Peyer's patch (tissue), 4 donors: ENCODE measurements at regions not wholly inside any gene's neighbourhood (a gene's known extent, or its start where the extent isn't known, plus 50 kb on each side); places are given as distances from the start of the nearest gene placed in this dataset.

Source experiments
- DNase-seq, 3 donors: peaks; one replicate each; pipeline ENCODE4 v3.0.0-alpha.2; 2017 to 2019
- H3K27ac ChIP-seq, 4 donors: fragments of 200-600 bp; sonication (generic); one replicate each; pipeline ENCODE4 v1.5.1; 2016 to 2019
- H3K27me3 ChIP-seq, 2 donors: fragments of 200-600 bp; sonication (generic); one replicate each; pipeline ENCODE4 v1.5.1; 2019
- H3K36me3 ChIP-seq, 3 donors: fragments of 200-600 bp; sonication (generic); one replicate each; pipeline ENCODE4 v1.5.1; 2016 to 2019
- H3K4me1 ChIP-seq, 4 donors: fragments of 200-600 bp; sonication (generic); one replicate each; pipeline ENCODE4 v1.5.1; 2016 to 2019
- H3K4me3 ChIP-seq, 4 donors: fragments of 200-600 bp; sonication (generic); 1 replicate in 3 of 4; 2 replicates in 1 of 4; pipeline ENCODE4 v1.5.1; 2016 to 2019; ENCODE audit warnings: mild to moderate bottlenecking in 1 of 4
- H3K9me3 ChIP-seq, 4 donors: fragments of 200-600 bp; sonication (generic); one replicate each; pipeline ENCODE4 v1.5.1; 2016 to 2019; ENCODE audit warnings: mild to moderate bottlenecking in 1 of 4
- POLR2A ChIP-seq, 2 donors: fragments of 450-650 bp; IDR thresholded peaks; one replicate each; pipeline ENCODE4 v1.5.1; 2017; ENCODE audit warnings: antibody characterized with exemption in 2 of 2, mild to moderate bottlenecking in 2 of 2, moderate library complexity in 2 of 2
- TF ChIP-seq, protein P1 (sequence below), 6 experiments: fragments of 450-650 bp in 4 of 6; fragments of 200-600 bp in 2 of 6; sonication (generic) in 1 of 6; IDR thresholded peaks; one replicate each; pipeline ENCODE4 v1.5.1; 2017 to 2019; ENCODE audit warnings: antibody characterized with exemption in 6 of 6, mild to moderate bottlenecking in 3 of 6, moderate library complexity in 1 of 6

DNA sequence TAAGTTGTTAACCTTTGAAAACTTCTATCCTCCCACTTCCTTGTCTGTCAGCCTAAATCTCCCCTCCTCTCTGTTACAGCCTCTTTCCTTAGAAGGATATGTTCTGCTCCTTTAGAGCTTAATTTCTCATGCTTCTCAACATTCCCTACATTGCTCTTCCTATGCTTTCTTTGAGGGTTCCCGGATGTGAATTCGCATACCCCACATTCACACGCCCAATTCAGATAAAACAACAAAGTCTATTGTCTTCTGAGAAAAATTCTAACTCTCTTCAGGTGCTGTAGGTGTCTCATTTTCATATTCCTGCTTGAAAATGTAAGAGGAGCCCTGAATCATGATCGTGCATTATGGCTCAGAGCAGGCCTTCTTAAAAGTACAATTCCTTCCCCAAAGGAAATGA is 171.8 kb upstream of the DPH6 start:
- Histone ChIP-seq H3K36me3 (no peaks in the 10 kb centered on the region), H3K27ac (no peak overlapping the region), H3K4me1 (no peaks in the 10 kb centered on the region), H3K9me3 (no peaks in the 10 kb centered on the region), H3K4me3 (no peak overlapping the region), H3K27me3 (no peaks in the 10 kb centered on the region)
- TF ChIP-seq, protein P1, sequence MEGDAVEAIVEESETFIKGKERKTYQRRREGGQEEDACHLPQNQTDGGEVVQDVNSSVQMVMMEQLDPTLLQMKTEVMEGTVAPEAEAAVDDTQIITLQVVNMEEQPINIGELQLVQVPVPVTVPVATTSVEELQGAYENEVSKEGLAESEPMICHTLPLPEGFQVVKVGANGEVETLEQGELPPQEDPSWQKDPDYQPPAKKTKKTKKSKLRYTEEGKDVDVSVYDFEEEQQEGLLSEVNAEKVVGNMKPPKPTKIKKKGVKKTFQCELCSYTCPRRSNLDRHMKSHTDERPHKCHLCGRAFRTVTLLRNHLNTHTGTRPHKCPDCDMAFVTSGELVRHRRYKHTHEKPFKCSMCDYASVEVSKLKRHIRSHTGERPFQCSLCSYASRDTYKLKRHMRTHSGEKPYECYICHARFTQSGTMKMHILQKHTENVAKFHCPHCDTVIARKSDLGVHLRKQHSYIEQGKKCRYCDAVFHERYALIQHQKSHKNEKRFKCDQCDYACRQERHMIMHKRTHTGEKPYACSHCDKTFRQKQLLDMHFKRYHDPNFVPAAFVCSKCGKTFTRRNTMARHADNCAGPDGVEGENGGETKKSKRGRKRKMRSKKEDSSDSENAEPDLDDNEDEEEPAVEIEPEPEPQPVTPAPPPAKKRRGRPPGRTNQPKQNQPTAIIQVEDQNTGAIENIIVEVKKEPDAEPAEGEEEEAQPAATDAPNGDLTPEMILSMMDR (IDR thresholded peaks at IDR 0.05) = no peak
- TF ChIP-seq POLR2A (IDR thresholded peaks at IDR 0.05) = no peak
- no peak for DNase-seq

DNA sequence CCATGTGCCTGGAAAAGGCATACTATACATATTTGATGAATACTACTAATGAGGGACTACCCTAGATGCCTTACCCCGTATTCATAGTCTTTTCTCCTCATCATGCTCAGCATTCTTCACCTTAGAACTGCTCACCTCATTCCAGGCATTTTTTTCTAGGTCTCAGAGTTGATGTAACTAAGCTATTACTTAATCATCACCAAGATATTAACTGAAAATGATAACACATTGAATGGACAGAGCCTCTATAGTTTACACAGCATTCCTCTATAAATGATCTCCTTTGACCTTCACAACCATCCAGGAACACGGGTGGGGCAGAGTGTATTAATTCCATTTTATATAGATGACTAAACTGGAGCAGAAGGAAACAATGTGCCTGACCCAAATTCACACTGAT is 174.1 kb upstream of the DPH6 start:
- TF ChIP-seq, protein P1 (IDR thresholded peaks at IDR 0.05) = no peak
- no peak for TF ChIP-seq POLR2A (IDR thresholded peaks at IDR 0.05)
- H3K9me3 ChIP-seq = no peaks in the 10 kb centered on the region
- DNase-seq = no peak
- no peak overlapping the region for H3K4me3 ChIP-seq
- H3K27me3 ChIP-seq = no peaks in the 10 kb centered on the region
- no peaks in the 10 kb centered on the region for H3K36me3 ChIP-seq
- H3K4me1 ChIP-seq = no peaks in the 10 kb centered on the region
- no peak overlapping the region for H3K27ac ChIP-seq

DNA sequence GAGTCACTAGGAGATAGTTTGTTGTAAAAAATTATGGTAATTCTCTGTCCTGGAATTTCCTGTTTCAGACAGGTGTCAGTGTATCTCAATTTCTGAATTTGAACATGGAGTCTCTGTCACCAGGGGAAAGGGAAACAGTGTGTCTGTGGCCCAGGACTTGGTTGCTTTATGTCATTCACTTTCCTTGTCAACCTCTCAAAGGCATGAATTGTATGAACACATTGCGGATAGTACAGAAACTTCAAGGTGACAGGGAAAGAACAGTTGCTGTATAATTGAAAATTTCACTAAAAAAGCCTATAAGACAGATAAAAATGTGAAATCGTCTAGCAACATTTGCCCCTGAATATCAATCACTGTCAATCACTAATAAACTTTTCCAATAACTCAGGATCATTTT is 175.0 kb upstream of the DPH6 start:
- DNase-seq = no peak
- H3K4me3 ChIP-seq = no peak overlapping the region
- no peak overlapping the region for H3K27ac ChIP-seq
- H3K36me3 ChIP-seq = no peaks in the 10 kb centered on the region
- no peaks in the 10 kb centered on the region for H3K27me3 ChIP-seq
- H3K4me1 ChIP-seq = no peaks in the 10 kb centered on the region
- H3K9me3 ChIP-seq = no peaks in the 10 kb centered on the region
- no peak for TF ChIP-seq POLR2A (IDR thresholded peaks at IDR 0.05)
- TF ChIP-seq, protein P1 (IDR thresholded peaks at IDR 0.05) = no peak

DNA sequence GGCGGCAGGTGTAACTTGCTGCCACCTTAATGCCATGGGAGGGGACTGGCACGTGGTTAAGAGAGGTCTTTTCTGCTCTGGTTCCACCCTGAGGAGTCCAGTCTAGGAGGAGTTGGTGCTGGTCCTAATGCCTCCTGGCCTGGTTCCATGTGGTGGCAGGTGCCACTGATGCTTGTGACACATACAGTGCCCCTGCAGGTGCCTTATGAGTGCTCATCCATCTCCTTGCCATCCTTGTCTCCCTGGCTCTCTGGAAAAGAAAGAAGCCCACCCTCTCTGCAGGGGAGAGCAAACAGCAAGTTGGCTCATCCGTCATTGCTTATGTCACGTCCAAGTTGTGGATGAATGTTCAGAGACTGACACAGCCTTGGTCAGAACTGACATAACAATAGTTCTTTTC is 175.8 kb upstream of the DPH6 start:
- no peak overlapping the region for H3K27ac ChIP-seq
- H3K27me3 ChIP-seq = no peaks in the 10 kb centered on the region
- H3K4me1 ChIP-seq = no peaks in the 10 kb centered on the region
- no peaks in the 10 kb centered on the region for H3K36me3 ChIP-seq
- H3K9me3 ChIP-seq = no peaks in the 10 kb centered on the region
- no peak overlapping the region for H3K4me3 ChIP-seq
- TF ChIP-seq, protein P1 (IDR thresholded peaks at IDR 0.05) = no peak
- no peak for TF ChIP-seq POLR2A (IDR thresholded peaks at IDR 0.05)
- no peak for DNase-seq

DNA sequence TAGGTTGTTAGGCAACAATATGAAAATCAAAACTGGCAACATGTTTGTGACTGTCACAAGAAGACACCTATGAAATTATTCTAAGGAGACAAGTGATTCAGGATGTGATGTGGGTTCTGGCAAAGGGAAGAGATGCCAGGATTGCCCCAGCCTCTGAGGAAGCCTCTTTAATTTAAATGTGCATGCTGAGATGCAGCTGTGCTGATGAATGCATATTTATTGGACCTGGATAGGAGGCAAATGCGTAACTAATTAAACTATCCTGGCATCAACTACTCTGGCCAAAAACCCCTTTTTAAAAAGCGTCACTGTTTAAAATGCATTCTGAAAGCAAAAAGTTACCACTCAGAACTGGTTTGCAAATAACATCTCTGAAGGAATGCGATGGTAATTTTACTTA is 176.5 kb upstream of the DPH6 start:
- H3K4me1 ChIP-seq = no peaks in the 10 kb centered on the region
- no peaks in the 10 kb centered on the region for H3K27me3 ChIP-seq
- TF ChIP-seq, protein P1 (IDR thresholded peaks at IDR 0.05) = no peak
- TF ChIP-seq POLR2A (IDR thresholded peaks at IDR 0.05) = no peak
- DNase-seq = no peak
- no peaks in the 10 kb centered on the region for H3K36me3 ChIP-seq
- H3K27ac ChIP-seq = no peak overlapping the region
- H3K9me3 ChIP-seq = no peaks in the 10 kb centered on the region
- H3K4me3 ChIP-seq = no peak overlapping the region

DNA sequence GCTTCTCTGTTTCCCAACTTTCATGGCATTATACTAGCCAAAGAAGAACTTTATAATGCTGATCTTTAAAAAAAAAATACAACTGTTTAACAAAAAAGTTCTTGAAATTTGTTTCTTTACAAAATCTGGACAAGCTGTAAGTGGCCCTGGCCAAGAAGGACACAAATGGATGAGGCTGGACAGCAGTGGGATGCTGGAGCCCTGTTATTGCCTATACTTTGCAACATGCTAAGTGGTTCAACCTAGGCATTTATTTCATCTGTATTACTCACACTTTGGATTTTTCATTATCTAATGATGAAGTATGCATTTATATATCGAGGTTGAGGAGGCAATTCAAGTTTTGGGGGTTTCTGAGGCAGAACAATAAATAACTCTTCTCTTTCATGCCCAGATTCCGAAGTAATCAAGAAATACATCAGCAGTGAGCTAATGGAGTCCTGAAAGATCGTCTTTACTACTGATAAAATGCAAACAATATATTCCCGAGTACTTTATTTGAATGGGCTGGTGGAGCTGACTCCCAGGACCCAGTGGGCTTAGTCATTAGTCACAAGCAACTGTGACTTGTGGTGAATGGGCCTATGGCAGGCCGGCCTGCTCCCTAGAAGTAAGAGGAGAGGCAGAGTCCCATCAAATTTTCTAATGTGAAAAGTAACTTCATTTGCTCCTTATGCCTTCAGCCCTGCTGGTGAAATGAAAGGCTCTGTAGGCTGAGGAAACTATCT is 177.3 kb upstream of the DPH6 start:
- H3K27me3 ChIP-seq = no peaks in the 10 kb centered on the region
- H3K4me3 ChIP-seq = no peak overlapping the region
- TF ChIP-seq POLR2A (IDR thresholded peaks at IDR 0.05) = no peak
- TF ChIP-seq, protein P1 (IDR thresholded peaks at IDR 0.05) = no peak
- no peaks in the 10 kb centered on the region for H3K9me3 ChIP-seq
- no peak overlapping the region for H3K27ac ChIP-seq
- no peaks in the 10 kb centered on the region for H3K36me3 ChIP-seq
- H3K4me1 ChIP-seq = no peaks in the 10 kb centered on the region
- no peak for DNase-seq
